ENCODE measurements at regions not wholly inside any gene's neighbourhood (a gene's known extent, or its start where the extent isn't known, plus 50 kb on each side); places are given as distances from the start of the nearest gene placed in this dataset.
"Not testable (repeated sequence)": the region's sequence is repeated elsewhere in the genome, so short reads cannot be mapped to it uniquely, and the experiment has no call there.

DNA sequence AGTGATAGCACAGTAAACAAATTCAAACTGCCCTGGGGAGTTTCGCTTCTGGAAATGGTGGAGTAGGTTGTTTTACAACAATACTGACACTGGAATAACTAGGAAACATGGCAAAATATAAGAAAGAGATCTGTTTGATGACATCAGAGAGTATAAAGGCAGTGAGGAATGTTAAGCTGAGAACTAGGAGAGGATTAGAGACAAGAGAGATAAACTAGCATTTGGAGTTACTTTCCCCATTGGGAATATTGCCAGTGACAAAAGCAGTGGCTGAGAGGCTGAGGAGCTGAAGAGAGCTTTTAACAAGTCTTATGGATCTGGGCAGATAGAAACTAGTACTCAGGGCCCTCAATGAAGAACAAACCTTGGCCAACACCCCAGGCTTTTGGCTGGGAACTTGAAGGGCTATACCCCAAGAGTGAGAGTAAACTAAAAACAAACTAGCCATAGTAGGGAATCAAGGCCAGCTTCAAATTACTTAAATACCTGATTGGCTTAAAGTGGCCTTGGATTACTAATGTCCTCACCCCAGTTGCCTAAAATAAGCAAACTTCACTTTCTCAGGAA is 280.4 kb downstream of the KLF13 start:
- DNase-seq: no peak

DNA sequence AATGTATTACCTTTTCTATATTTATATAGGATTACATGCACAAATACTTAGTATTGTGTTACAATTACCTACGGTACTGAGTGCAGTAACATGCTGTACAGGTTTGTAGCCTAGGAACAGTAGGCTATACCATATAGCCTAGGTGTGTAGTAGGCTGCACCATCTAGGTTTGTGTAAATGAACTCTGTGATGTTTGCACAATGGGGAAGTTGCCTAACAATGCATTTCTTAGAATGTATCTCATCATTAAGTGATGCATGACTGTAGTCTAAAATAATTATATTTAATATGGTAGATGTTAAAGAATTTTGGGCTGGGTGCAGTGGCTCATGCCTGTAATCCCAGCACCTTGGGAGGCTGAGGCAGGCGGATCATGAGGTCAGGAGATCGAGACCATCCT is 281.0 kb downstream of the KLF13 start:
- no peak for DNase-seq

DNA sequence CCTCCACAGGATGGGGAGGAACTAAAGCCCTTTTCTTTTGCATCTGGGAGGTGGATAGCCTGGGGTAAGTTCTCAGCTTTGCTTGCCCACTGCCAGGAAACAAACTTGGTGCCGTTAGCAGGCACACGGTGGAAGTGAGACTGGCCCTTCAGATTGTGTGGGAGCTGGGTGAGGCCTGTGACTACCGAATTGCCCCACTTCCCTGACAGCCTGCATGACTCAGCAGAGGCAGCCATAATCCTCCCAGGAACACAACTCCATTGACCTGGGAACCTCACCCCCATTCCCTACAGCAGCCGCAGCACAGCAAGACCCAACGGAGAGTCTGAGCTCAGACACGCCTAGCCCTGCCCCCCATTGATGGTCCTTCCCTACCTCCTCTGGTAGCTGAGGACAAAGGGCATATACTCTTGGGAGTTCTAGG is 282.6 kb downstream of the KLF13 start:
- no peak for DNase-seq

DNA sequence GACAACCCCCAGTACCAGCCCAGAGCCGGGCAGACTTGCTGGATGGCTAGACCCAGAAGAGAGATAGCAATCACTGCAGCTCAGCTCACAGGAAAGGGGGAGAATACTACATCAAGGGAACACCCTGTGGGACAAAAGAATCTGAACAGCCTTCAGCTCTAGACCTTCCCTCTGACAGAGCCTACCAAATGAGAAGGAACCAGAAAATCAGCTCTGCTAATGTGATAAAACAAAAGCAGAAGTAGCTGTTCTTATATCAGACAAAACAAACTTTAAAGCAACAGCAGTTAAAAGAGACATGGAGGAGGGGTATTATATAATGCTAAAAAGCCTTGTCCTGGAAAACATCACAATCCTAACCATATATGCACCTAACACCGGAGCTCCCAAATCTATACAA is 283.3 kb downstream of the KLF13 start:
- no peak for DNase-seq

DNA sequence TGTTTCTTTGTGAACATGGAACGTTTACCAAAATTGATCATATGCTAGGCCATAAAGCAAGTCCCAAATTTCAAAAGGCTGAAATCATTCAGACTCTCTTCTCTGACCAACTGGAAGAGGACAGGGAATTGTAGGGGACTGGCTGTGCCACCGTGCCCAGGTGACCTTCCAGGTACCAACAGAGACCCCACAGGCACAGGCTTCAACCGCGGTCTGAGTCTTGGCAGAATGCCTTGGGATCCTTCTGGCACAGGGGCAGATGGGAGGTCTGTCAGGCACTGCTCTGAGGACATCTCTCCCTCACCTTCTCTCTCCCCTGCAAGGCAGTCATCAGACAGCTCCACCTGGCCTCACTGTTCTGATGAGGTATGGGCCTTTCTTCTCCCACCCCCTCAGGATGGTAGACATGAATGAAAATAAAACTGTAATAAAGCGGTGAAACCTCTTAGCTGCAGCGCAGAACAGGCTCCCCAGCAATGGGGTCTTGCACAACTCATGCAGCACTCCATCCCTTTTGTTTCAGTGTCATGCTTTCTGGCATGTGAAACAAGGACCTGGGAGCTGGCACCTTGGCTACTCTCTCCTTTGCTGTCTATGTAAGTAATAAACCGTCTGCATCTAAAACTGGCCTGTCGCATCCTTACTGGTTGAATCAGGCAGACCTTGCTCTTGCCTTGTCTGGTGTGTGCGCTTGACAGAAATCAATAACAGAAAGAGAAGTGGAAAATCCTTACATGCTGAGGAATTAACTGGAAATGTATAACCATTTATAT is 289.2 kb downstream of the KLF13 start:
- no peak for DNase-seq

DNA sequence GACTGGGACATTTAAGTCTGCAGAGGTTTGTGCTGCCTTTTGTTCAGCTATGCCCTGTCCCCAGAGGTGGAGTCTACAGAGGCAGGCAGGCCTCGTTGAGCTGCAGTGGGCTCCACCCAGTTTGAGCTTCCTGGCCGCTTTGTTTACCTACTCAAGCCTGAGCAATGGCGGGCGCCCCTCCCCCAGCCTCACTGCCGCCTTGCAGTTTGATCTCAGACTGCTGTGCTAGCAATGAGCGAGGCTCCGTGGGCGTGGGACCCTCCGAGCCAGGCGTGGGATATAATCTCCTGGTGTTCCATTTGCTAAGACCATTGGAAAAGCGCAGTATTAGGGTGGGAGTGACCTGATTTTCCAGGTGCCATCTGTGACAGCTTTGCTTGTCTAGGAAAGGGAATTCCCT is 296.7 kb downstream of the KLF13 start:
- DNase-seq: not testable (repeated sequence)

DNA sequence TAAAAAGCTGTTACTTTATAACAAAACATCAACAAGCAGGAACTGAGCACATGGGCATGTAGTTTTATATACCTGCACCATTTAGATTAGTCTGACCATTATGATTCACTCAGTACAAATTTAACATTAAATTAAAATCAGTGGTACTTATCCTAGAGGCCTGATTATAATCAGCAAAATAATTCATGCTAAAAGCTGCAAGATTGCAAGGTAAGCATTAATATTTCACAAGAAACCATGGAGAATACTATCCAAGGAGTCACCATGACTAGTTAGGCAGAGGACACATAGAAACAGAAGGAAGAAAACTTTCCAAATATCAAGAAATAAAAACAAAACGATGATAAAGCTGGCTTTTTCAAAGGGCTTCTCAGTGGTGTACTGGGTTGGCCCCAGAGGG is 297.5 kb downstream of the KLF13 start:
- DNase-seq: not testable (repeated sequence)

DNA sequence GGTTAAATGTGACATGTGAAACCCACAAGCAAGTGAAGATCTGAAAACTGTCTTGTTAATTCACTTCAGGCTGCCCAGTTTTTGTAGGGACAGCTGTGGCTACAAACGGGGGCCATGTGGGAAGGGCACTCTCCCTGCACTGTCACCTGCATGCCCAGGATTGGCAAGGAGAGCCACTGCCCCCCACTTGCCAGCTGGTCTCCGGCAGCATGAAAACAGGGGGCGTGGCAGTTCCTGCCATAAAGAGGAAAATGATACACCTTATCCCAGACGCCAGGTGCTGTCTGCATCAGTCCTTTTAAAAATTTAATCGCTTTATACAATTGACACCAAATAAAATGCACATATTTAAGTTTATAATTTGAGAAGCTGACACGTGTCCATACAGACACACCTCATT is 309.1 kb downstream of the KLF13 start:
- not testable (repeated sequence) for DNase-seq

DNA sequence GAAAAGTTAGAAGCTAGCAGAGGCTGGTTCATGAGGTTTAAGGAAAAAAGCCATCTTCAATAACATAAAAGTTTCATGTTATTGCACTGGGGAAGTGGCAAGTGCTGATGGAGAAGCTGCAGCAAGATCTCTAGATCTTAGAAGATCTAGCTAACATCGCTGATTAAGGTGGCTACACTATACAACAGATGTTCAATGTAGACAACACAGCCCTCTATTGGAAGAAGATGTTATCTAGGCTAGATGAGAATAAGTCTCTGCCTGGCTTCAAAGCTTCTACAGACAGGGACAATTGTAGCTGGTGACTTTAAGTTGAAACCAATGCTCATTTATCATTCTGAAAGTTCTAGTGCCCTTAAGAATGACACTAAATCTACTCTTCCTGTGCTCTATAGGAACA is 310.3 kb downstream of the KLF13 start:
- not testable (repeated sequence) for DNase-seq

DNA sequence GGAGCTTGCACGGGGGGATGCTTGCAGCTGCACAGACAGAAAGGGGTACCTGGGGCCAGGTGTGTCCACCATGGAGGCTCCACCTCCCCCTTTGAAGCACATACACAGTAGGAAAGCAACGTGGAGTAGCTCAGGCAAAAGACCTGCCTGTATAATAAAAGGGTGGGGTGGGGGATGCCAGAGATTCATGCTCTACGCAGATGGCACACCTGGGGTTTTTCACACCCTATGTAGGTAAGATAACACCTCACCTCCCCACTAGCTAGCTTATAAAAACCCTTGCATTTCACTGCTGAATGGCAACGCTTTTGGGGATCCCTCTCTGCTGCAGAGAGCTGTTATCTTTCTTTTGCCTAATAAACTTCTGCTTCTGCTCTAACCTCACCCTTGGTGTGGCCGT is 317.3 kb downstream of the KLF13 start:
- DNase-seq: not testable (repeated sequence)

DNA sequence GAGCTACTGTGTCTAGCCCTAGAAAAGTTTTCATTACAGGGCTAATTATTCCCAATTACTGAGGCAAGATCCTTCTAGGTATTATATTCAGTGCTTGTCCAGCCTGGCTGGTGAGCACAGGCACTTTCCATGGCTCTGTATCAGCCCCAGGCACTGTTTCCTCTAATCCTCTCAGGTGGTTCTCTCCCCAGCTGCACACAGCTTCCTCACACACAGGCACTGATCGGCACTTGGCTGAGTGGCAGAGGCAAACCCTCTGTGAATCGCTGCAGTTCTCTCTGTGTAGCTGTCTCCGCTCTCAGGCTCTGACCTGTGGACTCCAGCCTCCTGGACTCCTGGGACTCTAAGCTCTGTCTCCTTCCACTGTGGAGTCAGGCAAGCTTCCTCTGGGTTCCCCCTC is 318.1 kb downstream of the KLF13 start:
- not testable (repeated sequence) for DNase-seq

DNA sequence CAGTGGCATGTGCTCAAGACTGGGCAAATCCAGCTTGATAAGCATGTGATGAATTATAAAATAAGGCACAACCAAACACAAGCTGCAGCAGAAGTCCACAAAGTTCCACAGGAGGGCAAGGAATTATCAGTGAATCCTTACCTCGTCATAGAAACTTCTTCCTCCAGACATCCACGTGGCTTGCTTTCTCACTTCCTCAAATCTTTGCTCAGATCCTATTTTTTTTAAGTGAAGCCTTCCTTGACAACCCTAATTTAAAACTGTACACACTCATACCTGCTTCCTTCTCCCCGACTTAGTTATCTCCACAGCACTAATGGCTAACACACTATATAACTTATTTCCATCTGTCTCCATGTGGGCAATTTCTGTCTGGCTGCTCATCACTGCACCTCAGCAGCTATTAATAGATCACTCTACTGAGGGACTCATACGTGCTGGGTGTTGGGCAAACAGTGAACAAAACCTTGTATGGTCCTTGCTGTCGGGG is 320.7 kb downstream of the KLF13 start:
- DNase-seq: not testable (repeated sequence)

DNA sequence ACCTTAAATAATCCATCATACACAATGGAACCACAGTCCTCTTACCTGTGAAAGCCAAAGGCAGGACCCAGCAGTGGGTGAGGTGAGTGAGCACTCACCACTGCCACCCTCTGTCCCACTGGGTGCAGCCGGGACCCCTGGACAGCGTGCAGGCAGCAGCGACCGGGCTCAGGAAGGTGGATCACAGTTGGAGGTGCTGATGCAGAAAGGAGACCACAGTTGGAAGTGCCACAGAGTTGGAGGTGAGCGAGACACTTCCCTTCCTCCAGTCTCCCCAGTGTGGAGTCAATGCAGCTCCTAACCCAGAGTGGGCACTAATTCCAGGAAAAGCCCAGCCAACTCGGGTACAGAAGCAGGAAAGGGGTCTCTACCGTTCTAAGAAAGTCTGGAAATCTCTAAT is 323.0 kb downstream of the KLF13 start:
- DNase-seq: not testable (repeated sequence)

DNA sequence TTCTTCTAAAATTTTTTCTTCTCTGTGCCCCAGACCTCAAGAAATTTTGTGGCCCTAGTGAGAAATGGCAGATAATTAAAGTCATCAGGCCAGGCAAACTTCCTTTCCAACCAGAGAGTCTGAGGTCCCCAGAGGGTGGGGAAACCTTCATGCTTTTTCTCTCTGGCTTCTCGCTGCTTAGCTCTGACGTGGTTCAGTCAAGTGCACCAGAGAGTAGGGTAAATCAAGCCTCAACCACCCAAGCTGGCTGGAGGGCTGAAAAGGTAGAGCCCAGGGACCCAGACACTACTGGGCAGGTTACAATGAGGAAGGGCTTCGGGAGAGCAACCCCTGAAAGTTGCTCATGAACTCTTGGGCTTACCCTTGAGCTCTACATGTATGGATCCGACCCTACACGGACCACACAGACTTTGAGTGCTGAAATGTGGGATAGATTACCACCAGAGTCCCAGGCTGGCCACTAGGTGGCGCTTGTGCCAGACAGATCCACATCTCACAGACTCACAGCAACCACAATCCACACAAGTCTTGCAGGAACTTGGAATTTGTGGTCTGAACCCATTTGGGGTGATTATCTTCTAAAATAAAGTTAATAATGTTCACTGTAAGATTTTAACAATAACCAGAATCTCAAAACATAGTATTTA is 323.5 kb downstream of the KLF13 start:
- DNase-seq: peak; percentile 39

DNA sequence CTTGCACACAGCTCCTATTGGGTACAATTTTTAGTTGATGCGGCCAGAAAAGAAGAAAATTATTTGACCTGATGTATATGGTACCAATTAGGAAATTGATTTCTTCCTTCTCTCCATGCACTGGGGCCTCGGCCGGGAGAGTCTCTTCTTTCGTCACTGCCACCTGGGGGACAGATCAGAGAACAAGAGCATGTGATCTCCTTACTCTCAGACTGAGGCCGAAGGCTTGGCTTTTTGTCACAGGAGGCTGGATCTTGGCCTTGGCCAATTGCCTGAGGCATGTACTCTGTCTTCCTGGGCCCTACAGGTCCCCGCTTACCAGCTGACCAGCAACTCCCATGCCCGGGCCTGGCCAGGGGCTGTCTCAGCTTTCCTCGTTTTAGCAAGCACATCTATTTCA is 330.3 kb downstream of the KLF13 start:
- not testable (repeated sequence) for DNase-seq

DNA sequence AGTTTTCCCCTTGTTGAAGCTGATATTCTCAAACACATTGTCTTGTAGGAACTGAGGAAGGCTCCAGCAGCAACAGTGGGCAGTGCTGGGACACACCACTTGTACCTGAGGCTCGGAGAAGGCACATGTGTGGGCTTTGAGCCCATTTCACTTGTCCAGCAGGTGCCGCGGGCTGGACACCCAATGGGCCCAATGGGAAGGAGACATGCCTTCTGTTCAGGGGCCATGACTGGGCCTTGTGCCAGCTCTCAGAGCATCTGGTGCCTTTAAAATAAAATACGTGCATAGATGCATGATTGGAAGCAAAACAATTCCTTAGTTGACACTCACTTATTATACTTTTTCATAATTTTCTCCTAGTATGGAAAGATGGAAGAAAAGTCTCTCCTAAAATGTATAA is 334.2 kb downstream of the KLF13 start:
- no peak for DNase-seq

DNA sequence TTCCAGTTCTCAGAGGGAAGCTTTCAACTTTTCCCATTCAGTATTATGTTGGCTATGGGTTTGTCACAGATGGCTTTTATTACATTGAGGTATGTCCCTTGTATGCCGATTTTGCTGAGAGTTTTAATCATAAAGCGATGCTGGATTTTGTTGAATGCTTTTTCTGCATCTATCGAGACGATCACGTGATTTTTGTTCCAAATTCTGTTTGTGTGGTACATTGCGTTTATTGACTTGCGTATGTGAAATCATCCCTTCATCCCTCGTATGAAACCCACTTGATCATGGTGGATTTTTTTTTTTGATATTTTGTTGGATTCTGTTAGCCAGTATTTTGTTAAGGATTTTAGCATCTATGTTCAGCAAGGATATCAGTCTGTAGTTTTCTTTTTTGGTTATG is 339.1 kb downstream of the KLF13 start:
- DNase-seq: not testable (repeated sequence)

DNA sequence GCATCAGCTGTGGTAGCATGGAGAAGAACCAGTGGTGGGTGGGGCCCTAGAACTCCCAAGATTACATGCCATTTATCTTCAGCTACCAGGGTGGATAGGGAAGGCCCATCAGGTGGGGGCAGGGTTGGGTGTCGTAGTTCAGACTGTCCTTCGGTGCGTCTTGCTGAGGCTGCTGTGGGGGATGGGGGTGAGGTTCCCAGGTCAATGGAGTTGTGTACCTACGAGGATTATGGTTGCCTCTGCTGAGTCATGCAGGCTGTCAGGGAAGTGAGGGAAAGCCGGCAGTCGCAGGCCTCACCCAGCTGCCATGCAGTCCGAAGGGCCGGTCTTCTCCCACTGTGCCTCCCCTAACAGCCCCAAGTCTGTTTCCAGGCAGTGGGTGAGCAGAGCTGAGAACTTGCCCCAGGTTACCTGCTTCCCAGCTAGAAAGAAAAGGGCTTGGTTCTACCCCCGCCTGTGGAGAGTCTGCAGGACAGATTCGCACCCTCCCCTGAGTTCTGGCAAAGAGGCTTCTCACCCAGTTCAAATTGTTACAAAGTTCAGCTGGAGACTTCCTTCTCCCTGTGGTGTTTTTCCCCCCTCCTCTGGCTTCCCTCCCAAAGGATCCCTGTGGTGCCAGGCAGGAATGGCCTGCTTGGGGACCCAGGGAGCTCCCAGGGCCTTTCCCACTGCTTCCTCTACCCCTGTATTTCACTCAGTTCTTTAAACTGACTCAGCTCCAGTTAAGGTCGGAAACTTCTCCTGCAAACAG is 342.7 kb downstream of the KLF13 start:
- not testable (repeated sequence) for DNase-seq

DNA sequence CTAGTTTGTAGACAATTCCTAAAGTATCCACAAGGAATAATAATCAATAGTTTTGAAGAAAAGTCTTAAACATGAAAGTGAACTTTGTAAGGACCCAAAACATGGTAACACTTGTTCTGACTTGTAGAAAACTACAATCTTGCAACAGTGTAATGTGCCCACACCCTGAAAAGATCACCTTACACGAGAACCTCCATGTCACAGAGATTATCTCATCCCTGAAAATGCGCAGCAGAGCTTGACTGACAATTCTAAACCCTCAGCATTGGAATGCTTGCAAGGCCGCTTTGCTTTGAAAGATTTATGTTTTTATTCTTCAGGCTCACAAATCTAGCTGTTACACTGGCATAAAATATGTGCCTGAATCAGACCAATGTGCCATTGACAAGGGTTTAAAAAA is 346.6 kb downstream of the KLF13 start:
- DNase-seq: not testable (repeated sequence)

DNA sequence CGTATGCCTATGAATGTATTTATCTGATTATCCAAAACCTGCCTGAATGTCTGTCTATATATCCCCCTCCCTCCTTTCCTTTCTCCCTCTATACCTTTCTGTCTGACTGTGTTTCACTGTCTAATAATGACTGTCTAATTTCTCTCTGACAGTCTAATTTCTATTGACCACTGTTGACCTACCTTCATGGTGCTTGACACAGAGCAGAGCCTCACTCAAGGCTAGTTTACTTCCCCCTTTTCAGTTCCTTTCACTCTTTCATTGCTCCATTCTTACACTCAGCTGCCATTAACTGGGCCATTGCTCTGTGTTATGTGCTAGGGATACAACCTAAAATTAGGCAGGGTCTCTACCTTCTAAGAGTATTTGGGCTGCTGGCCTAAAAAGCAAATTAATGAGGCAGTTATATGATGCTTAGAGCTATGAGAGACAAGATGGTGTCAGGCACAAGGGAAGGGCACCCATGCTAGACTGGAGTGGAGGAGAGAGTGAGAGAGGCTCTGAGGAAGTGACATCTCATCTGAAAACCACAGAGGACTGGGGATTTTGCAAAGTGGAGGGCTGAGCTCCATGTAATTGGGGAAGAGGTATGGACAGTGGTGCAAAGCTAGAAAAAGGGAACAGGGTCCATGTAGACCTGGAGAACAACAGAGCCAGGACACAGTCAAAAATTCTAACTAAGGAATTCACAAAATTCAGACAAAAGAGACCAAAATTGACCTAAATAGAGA is 348.6 kb upstream of the CHRNA7 start:
- not testable (repeated sequence) for DNase-seq

DNA sequence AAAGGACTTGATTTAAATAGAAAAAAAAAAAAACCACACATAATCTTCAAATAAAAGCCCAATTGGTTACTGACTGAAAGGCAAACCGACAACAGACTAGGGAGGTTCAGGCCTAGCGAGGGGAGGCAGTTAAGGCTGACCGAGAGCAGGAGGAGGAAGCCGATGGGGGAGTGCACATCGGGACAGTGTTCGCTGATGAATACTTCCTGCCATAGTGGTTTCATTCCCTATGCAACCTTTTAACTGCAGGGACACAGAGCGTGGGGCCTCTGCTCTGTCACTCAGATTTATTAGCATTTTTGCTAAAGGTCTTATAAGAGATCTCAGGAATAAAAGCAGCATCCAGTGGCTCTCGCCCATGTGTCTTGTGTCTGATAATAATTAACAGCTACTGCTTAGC is 343.2 kb upstream of the CHRNA7 start:
- DNase-seq: not testable (repeated sequence)

DNA sequence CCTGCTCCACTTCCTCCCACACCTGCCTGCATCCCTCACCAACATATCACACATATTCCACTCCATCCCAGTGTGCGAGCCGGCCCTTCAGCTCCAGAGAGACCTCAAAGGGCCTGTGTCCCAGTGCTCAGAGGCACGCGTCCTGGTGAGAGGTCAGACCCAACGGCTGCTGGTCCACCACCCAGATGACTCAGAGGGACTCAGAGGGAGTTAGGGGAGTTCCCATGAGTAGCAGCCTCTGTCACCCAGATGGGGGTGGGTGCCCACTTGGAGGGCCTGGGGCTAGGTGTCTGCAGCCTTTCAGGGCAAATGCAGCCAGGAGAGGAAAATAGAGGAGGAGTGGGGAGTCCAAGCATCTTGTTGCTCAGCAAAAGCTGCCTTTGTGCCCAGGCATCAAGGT is 333.8 kb upstream of the CHRNA7 start:
- DNase-seq: not testable (repeated sequence)

Data from CD4-positive, alpha-beta T cell treated with Interleukin-12 subunit alpha and Interleukin-12 subunit beta, for 1 hour (primary cell).